ENCODE measurements at regions not wholly inside any gene's neighbourhood (a gene's known extent, or its start where the extent isn't known, plus 50 kb on each side); places are given as distances from the start of the nearest gene placed in this dataset.

DNA sequence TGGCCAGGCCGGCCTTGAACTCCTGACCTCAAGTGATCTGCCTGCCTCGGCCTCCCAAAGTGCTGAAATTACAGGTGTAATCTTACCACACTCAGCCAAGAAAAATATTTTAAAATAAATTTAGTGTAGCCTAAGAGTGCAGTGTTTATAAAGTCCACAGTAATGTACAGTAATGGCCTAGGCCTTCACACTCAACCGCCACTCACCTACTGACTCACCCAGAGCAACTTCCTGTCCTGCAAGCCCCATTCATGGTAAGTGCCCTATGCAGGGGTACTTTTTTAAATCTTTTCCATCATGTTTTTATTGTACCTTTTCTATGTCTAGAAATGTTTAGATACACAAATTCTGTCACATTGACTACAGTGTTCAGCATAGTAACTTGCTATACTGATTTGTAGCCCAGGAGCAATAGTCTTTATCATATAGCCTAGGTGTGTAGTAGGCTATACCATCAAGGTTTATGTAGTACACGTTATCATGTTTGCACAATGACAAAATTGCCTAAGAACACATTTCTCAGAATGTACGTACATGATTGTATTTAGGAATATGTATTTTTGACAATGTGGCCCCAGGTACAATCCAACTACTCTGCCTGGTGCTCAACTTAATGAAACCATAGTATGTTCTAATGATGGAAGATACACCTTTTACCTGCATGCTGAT is 455.2 kb downstream of the PCDH7 start:
- H3K4me1 ChIP-seq (replicated peaks in 1 of 4; ENCODE audit: control insufficient read depth in 3 of 4, insufficient read depth in 4 of 4, low read length in 3 of 4): no peaks in the 10 kb centered on the region
- no peak overlapping the region for H2BK120ac ChIP-seq (replicated peaks; ENCODE audit: low read depth, low read length)
- DNase-seq (ENCODE audit: low read depth in 1 of 2, low spot score in 2 of 2) (no peak), FAIRE-seq (no peak)
- no peak overlapping the region for H3K4me2 ChIP-seq (ENCODE audit: insufficient read depth in 1 of 2, low read depth in 2 of 2, low read length in 2 of 2)
- no peaks in the 10 kb centered on the region for H3K79me1 ChIP-seq (ENCODE audit: low read depth, low read length)
- H3K27ac ChIP-seq (ENCODE audit: low read depth, low read length): no peak overlapping the region
- H4K5ac ChIP-seq (ENCODE audit: insufficient read length, low read depth, low read length): no peak overlapping the region
- WGBS, 2 experiments (ENCODE audit: extremely low coverage in 1 of 2, insufficient coverage in 1 of 2, insufficient read length in 1 of 2, insufficient replicate concordance in 2 of 2, low coverage in 1 of 2, low lambda C conversion rate in 2 of 2, missing lambda C conversion rate in 1 of 2): 91% methylated on average over 5 of the region's 5 CpGs; no CpG with 5 or more reads in 1 of the 2 experiments
- H3K79me2 ChIP-seq (ENCODE audit: control insufficient read depth in 1 of 2, insufficient read depth in 2 of 2, low read length in 2 of 2): no peaks in the 10 kb centered on the region
- no peak overlapping the region for H2BK15ac ChIP-seq (ENCODE audit: low read length)
- H4K20me1 ChIP-seq (replicated peaks in 1 of 2; ENCODE audit: control insufficient read depth in 1 of 2, insufficient read depth in 2 of 2, low read length in 2 of 2): no peaks in the 10 kb centered on the region
- no peak overlapping the region for H2BK20ac ChIP-seq (ENCODE audit: low read length)
- no peak overlapping the region for H2BK12ac ChIP-seq (ENCODE audit: low read depth, low read length)
- H2AK5ac ChIP-seq (ENCODE audit: low read depth, low read length): no peak overlapping the region
- H4K8ac ChIP-seq (ENCODE audit: extremely low read depth, insufficient read depth, low read length): no peak overlapping the region; the same call in 1 of the 2 replicates
- H3K27me3 ChIP-seq (replicated peaks in 1 of 4; ENCODE audit: control insufficient read depth in 3 of 4, extremely low read depth in 1 of 4, insufficient read depth in 3 of 4, low read length in 3 of 4): no peaks in the 10 kb centered on the region
- H3K14ac ChIP-seq (ENCODE audit: insufficient read length): no peak overlapping the region
- H4K91ac ChIP-seq (replicated peaks; ENCODE audit: insufficient read length, low read length): no peak overlapping the region
- no peak overlapping the region for H2BK5ac ChIP-seq (ENCODE audit: low read depth, low read length)
- no peak overlapping the region for H3K56ac ChIP-seq (replicated peaks; ENCODE audit: insufficient read length, low read depth, low read length)
- POLR2A ChIA-PET (ENCODE audit: partially characterized antibody): no interaction called here
- no peak overlapping the region for H3K23ac ChIP-seq (ENCODE audit: insufficient read length)
- no peak overlapping the region for H2AFZ ChIP-seq (ENCODE audit: low read length)
- no peak overlapping the region for H3K4me3 ChIP-seq (ENCODE audit: extremely low read depth in 1 of 4, insufficient read depth in 2 of 4, low read depth in 3 of 4, low read length in 4 of 4)
- H3K36me3 ChIP-seq (ENCODE audit: control insufficient read depth in 2 of 4, insufficient read depth in 4 of 4, low read length in 3 of 4): no peaks in the 10 kb centered on the region
- H3K9ac ChIP-seq (replicated peaks in 1 of 4; ENCODE audit: extremely low read depth in 1 of 4, low read depth in 3 of 4, low read length in 3 of 4): no peak overlapping the region
- no peak overlapping the region for H3K18ac ChIP-seq (ENCODE audit: extremely low read depth, low read length)
- no peak overlapping the region for H3K4ac ChIP-seq (replicated peaks; ENCODE audit: insufficient read length, low read depth, low read length)
- CTCF ChIA-PET (ENCODE audit: partially characterized antibody): interaction anchor here (1.6 kb wide), 1 partner anchor 130 kb away, joined by 3 read pairs; no protein-coding TSS in a partner anchor
- no peaks in the 10 kb centered on the region for H3K9me3 ChIP-seq (ENCODE audit: insufficient read depth in 2 of 2, low read depth in 1 of 2, low read length in 1 of 2)
- no peaks in the 10 kb centered on the region; the same call in 1 of the 2 replicates for H3K23me2 ChIP-seq (ENCODE audit: low read depth, low read length)
- TF ChIP-seq TBP (IDR thresholded peaks at IDR 0.05; ENCODE audit: low read depth, low read length) (no peak), NRF1 (IDR thresholded peaks at IDR 0.05; ENCODE audit: low read depth, low read length) (no peak), USF2 (IDR thresholded peaks at IDR 0.05; ENCODE audit: low read length) (no peak), KDM1A (IDR thresholded peaks at IDR 0.05; ENCODE audit: borderline replicate concordance, low read length) (no peak), CTBP2 (IDR thresholded peaks at IDR 0.05; ENCODE audit: borderline replicate concordance, insufficient read depth, insufficient read length, low read length) (no peak), SIN3A (conservative IDR thresholded peaks at IDR 0.05 in 1 of 2, IDR thresholded peaks at IDR 0.05 in 1 of 2; ENCODE audit: low read depth in 1 of 2, low read length in 2 of 2) (no peak), RFX5 (IDR thresholded peaks at IDR 0.05; ENCODE audit: borderline replicate concordance, low read depth, low read length) (no peak), BACH1 (IDR thresholded peaks at IDR 0.05; ENCODE audit: low read length) (no peak)
